ENCODE measurements at regions not wholly inside any gene's neighbourhood (a gene's known extent, or its start where the extent isn't known, plus 50 kb on each side); places are given as distances from the start of the nearest gene placed in this dataset.

DNA sequence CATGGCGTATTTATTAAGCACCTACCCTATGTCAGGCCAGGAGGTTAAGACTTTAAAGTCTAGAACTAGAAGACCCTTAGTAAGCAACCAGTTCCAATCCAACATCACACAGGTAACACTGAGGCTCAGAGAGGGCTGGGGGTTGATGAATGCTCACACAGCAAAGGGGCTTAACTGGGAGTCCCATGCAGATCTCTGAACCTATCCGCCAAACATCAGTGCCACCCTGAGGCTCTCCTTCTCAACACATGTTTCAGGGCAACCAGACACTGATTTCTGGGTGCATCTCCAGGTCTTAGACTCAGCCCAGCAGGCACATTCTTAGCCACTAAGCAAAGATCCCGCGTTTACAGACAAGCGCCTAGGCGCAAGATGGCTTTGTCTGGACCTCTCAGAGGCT is 92.0 kb upstream of the SLC6A11 start:
- Mint-ChIP-seq H3K4me1 (ENCODE audit: low read depth, unreplicated experiment) (no peaks in the 10 kb centered on the region), H3K9me3 (ENCODE audit: low read depth, unreplicated experiment) (no peaks in the 10 kb centered on the region), H3K36me3 (ENCODE audit: insufficient read depth, unreplicated experiment) (no peaks in the 10 kb centered on the region), H3K27me3 (ENCODE audit: unreplicated experiment) (peaks cover 100% of the 10 kb centered on the region), H3K27ac (ENCODE audit: unreplicated experiment) (no peak overlapping the region), H3K4me3 (ENCODE audit: low read depth, unreplicated experiment) (no peak overlapping the region)
- CTCF ChIA-PET, result no interaction called here
- intact Hi-C loops (cut with micrococcal nuclease; ENCODE audit: unreplicated experiment), result no loop called here
- TF ChIP-seq, protein P1, sequence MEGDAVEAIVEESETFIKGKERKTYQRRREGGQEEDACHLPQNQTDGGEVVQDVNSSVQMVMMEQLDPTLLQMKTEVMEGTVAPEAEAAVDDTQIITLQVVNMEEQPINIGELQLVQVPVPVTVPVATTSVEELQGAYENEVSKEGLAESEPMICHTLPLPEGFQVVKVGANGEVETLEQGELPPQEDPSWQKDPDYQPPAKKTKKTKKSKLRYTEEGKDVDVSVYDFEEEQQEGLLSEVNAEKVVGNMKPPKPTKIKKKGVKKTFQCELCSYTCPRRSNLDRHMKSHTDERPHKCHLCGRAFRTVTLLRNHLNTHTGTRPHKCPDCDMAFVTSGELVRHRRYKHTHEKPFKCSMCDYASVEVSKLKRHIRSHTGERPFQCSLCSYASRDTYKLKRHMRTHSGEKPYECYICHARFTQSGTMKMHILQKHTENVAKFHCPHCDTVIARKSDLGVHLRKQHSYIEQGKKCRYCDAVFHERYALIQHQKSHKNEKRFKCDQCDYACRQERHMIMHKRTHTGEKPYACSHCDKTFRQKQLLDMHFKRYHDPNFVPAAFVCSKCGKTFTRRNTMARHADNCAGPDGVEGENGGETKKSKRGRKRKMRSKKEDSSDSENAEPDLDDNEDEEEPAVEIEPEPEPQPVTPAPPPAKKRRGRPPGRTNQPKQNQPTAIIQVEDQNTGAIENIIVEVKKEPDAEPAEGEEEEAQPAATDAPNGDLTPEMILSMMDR (IDR thresholded peaks at IDR 0.05; ENCODE audit: unreplicated experiment), result no peak
- BruUV-seq (replicated peaks), result no TSS peak
- no peak for DNase-seq

- no TSS peak for BruUV-seq (replicated peaks)
- TF ChIP-seq, protein P1 (IDR thresholded peaks at IDR 0.05; ENCODE audit: unreplicated experiment), result no peak
- no peaks in the 10 kb centered on the region for H3K36me3 Mint-ChIP-seq (ENCODE audit: insufficient read depth, unreplicated experiment)
- no peaks in the 10 kb centered on the region for H3K9me3 Mint-ChIP-seq (ENCODE audit: low read depth, unreplicated experiment)
- intact Hi-C loops (cut with micrococcal nuclease; ENCODE audit: unreplicated experiment), result no loop called here
- peaks cover 100% of the 10 kb centered on the region for H3K27me3 Mint-ChIP-seq (ENCODE audit: unreplicated experiment)
- DNase-seq, result no peak
- H3K4me3 Mint-ChIP-seq (ENCODE audit: low read depth, unreplicated experiment), result no peak overlapping the region
- CTCF ChIA-PET, result interaction anchor here (0.8 kb wide), 1 partner anchor 81 kb away, joined by 4 read pairs; no protein-coding TSS in a partner anchor
- no peak overlapping the region for H3K27ac Mint-ChIP-seq (ENCODE audit: unreplicated experiment)
- H3K4me1 Mint-ChIP-seq (ENCODE audit: low read depth, unreplicated experiment), result no peaks in the 10 kb centered on the region
These were observed 91.0 kb upstream of the SLC6A11 start for GRCh38 chr3:10725067-10725466.

- Mint-ChIP-seq H3K27ac (ENCODE audit: unreplicated experiment) (no peak overlapping the region), H3K27me3 (ENCODE audit: unreplicated experiment) (peaks cover 100% of the 10 kb centered on the region), H3K4me3 (ENCODE audit: low read depth, unreplicated experiment) (no peak overlapping the region), H3K4me1 (ENCODE audit: low read depth, unreplicated experiment) (no peaks in the 10 kb centered on the region), H3K36me3 (ENCODE audit: insufficient read depth, unreplicated experiment) (no peaks in the 10 kb centered on the region), H3K9me3 (ENCODE audit: low read depth, unreplicated experiment) (no peaks in the 10 kb centered on the region)
- BruUV-seq (replicated peaks), result no TSS peak
- TF ChIP-seq, protein P1 (IDR thresholded peaks at IDR 0.05; ENCODE audit: unreplicated experiment), result no peak
- intact Hi-C loops (cut with micrococcal nuclease; ENCODE audit: unreplicated experiment), result no loop called here
- no peak for DNase-seq
- CTCF ChIA-PET, result no interaction called here
These were observed 90.2 kb upstream of the SLC6A11 start for GRCh38 chr3:10725846-10726245.

GRCh38 chr3:10726787-10727186 is 89.2 kb upstream of the SLC6A11 start:
- H3K9me3 Mint-ChIP-seq (ENCODE audit: low read depth, unreplicated experiment), result no peaks in the 10 kb centered on the region
- CTCF ChIA-PET, result no interaction called here
- DNase-seq, result no peak
- no peak overlapping the region for H3K4me3 Mint-ChIP-seq (ENCODE audit: low read depth, unreplicated experiment)
- TF ChIP-seq, protein P1 (IDR thresholded peaks at IDR 0.05; ENCODE audit: unreplicated experiment), result no peak
- peaks cover 100% of the 10 kb centered on the region for H3K27me3 Mint-ChIP-seq (ENCODE audit: unreplicated experiment)
- intact Hi-C loops (cut with micrococcal nuclease; ENCODE audit: unreplicated experiment), result no loop called here
- H3K4me1 Mint-ChIP-seq (ENCODE audit: low read depth, unreplicated experiment), result no peaks in the 10 kb centered on the region
- no TSS peak for BruUV-seq (replicated peaks)
- H3K36me3 Mint-ChIP-seq (ENCODE audit: insufficient read depth, unreplicated experiment), result no peaks in the 10 kb centered on the region
- H3K27ac Mint-ChIP-seq (ENCODE audit: unreplicated experiment), result no peak overlapping the region
